ENCODE measurements at regions not wholly inside any gene's neighbourhood (a gene's known extent, or its start where the extent isn't known, plus 50 kb on each side); places are given as distances from the start of the nearest gene placed in this dataset.
"Not testable (repeated sequence)": the region's sequence is repeated elsewhere in the genome, so short reads cannot be mapped to it uniquely, and the experiment has no call there.

- H2AFZ ChIP-seq (ENCODE audit: low read depth, low read length), result no peak overlapping the region
- H4K20me1 ChIP-seq (ENCODE audit: insufficient read depth), result no peaks in the 10 kb centered on the region
- no peak for TF ChIP-seq SMC3 (conservative IDR thresholded peaks at IDR 0.05; ENCODE audit: poor library complexity)
- TF ChIP-seq RAD21 (conservative IDR thresholded peaks at IDR 0.05), result no peak
- TF ChIP-seq TAF1 (IDR thresholded peaks at IDR 0.05; ENCODE audit: low read depth), result no peak
- no peak for TF ChIP-seq EP300 (conservative IDR thresholded peaks at IDR 0.05; ENCODE audit: poor library complexity, severe bottlenecking)
- TF ChIP-seq REST (IDR thresholded peaks at IDR 0.05; ENCODE audit: borderline replicate concordance), result no peak
- TF ChIP-seq, protein P1, sequence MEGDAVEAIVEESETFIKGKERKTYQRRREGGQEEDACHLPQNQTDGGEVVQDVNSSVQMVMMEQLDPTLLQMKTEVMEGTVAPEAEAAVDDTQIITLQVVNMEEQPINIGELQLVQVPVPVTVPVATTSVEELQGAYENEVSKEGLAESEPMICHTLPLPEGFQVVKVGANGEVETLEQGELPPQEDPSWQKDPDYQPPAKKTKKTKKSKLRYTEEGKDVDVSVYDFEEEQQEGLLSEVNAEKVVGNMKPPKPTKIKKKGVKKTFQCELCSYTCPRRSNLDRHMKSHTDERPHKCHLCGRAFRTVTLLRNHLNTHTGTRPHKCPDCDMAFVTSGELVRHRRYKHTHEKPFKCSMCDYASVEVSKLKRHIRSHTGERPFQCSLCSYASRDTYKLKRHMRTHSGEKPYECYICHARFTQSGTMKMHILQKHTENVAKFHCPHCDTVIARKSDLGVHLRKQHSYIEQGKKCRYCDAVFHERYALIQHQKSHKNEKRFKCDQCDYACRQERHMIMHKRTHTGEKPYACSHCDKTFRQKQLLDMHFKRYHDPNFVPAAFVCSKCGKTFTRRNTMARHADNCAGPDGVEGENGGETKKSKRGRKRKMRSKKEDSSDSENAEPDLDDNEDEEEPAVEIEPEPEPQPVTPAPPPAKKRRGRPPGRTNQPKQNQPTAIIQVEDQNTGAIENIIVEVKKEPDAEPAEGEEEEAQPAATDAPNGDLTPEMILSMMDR (IDR thresholded peaks at IDR 0.05; ENCODE audit: poor library complexity, severe bottlenecking), result no peak
- TF ChIP-seq POLR2AphosphoS5 (IDR thresholded peaks at IDR 0.05), result no peak
- TF ChIP-seq MXI1 (conservative IDR thresholded peaks at IDR 0.05; ENCODE audit: poor library complexity, severe bottlenecking), result no peak
- TF ChIP-seq EZH2 (IDR thresholded peaks at IDR 0.05; ENCODE audit: borderline replicate concordance, insufficient read depth, low read length, poor library complexity, severe bottlenecking), result no peak
- no peak overlapping the region for H3K27ac ChIP-seq (ENCODE audit: low read length)
- no peaks in the 10 kb centered on the region for H3K36me3 ChIP-seq (ENCODE audit: insufficient read depth, low read length)
- no peak overlapping the region for H3K4me2 ChIP-seq (ENCODE audit: low read length)
- no peak overlapping the region for H3K4me3 ChIP-seq (ENCODE audit: low read length)
- H3K9me2 ChIP-seq (ENCODE audit: insufficient read depth, low read length), result no peaks in the 10 kb centered on the region
- H3K79me2 ChIP-seq (replicated peaks; ENCODE audit: insufficient read depth, low read length), result no peaks in the 10 kb centered on the region
- H3F3A ChIP-seq (ENCODE audit: insufficient read depth, low read length, poor library complexity, severe bottlenecking), result no peaks in the 10 kb centered on the region
- H3K9me3 ChIP-seq (ENCODE audit: low read length), result no peaks in the 10 kb centered on the region
- no peaks in the 10 kb centered on the region for H3K27me3 ChIP-seq (ENCODE audit: insufficient read depth, low read depth, low read length)
- no peak overlapping the region for H3K9ac ChIP-seq (ENCODE audit: low read length)
Observed at GRCh38 chr4:23413631-23414030, 476.2 kb downstream of the PPARGC1A start.

DNA sequence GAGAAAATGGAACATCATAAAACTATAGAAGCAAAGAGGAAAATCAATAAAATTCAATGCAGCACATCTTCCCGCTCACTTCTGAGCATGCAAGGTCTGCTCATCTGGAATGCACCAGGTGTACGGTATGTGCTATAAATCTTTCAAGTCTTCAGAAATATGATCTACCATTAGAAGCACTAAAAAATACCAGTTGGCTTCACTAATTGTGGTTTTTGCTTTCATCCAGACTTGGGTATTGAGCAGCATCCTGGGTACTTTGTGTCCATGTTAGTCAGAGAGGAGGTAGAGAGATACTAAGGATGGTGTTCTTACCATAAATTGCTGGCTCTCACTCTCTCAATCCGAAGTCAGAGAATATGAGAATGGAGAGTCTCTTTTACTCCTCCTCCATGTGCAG, 477.1 kb downstream of the PPARGC1A start:
- TF ChIP-seq SMC3 (conservative IDR thresholded peaks at IDR 0.05; ENCODE audit: poor library complexity), result no peak
- no peak for TF ChIP-seq REST (IDR thresholded peaks at IDR 0.05; ENCODE audit: borderline replicate concordance)
- TF ChIP-seq RAD21 (conservative IDR thresholded peaks at IDR 0.05), result no peak
- no peak for TF ChIP-seq TAF1 (IDR thresholded peaks at IDR 0.05; ENCODE audit: low read depth)
- H3K4me2 ChIP-seq (ENCODE audit: low read length), result no peak overlapping the region
- no peaks in the 10 kb centered on the region for H3F3A ChIP-seq (ENCODE audit: insufficient read depth, low read length, poor library complexity, severe bottlenecking)
- no peak overlapping the region for H3K9ac ChIP-seq (ENCODE audit: low read length)
- H3K9me3 ChIP-seq (ENCODE audit: low read length), result no peaks in the 10 kb centered on the region
- no peaks in the 10 kb centered on the region for H3K27me3 ChIP-seq (ENCODE audit: insufficient read depth, low read depth, low read length)
- H3K36me3 ChIP-seq (ENCODE audit: insufficient read depth, low read length), result no peaks in the 10 kb centered on the region
- H4K20me1 ChIP-seq (ENCODE audit: insufficient read depth), result no peaks in the 10 kb centered on the region
- no peak overlapping the region for H3K4me3 ChIP-seq (ENCODE audit: low read length)
- no peak overlapping the region for H3K27ac ChIP-seq (ENCODE audit: low read length)
- no peak overlapping the region for H2AFZ ChIP-seq (ENCODE audit: low read depth, low read length)
- H3K9me2 ChIP-seq (ENCODE audit: insufficient read depth, low read length), result no peaks in the 10 kb centered on the region
- no peaks in the 10 kb centered on the region for H3K79me2 ChIP-seq (replicated peaks; ENCODE audit: insufficient read depth, low read length)

DNA sequence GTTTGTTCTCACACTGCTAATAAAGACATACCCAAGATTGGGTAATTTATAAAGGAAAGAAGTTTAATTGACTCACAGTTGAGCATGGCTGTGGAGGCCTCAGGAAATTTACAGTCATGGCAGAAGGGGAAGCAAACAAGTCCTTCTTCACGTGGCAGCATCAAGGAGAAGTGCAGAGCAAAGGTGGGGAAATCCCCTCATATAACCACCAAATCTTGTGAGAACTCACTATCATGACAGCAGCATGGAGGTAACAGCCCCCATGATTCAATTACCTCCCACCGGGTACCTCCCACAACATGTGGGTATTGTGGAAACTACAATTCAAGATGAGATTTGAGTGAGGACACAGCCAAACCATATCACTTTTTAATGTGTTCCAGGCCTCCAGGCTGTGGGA, 480.9 kb downstream of the PPARGC1A start:
- not testable (repeated sequence) for H3K4me2 ChIP-seq (ENCODE audit: low read length); H3K27ac ChIP-seq (ENCODE audit: low read length); H3K27me3 ChIP-seq (ENCODE audit: insufficient read depth, low read depth, low read length); H3K4me3 ChIP-seq (ENCODE audit: low read length); H3K36me3 ChIP-seq (ENCODE audit: insufficient read depth, low read length); H3K9me2 ChIP-seq (ENCODE audit: insufficient read depth, low read length); H3K9me3 ChIP-seq (ENCODE audit: low read length); H3K9ac ChIP-seq (ENCODE audit: low read length); H4K20me1 ChIP-seq (ENCODE audit: insufficient read depth); H2AFZ ChIP-seq (ENCODE audit: low read depth, low read length); H3F3A ChIP-seq (ENCODE audit: insufficient read depth, low read length, poor library complexity, severe bottlenecking); H3K79me2 ChIP-seq (replicated peaks; ENCODE audit: insufficient read depth, low read length)

All from neural cell (in vitro differentiated cells).